Stimulated activated CD4-positive, alpha-beta T cell treated with anti-CD3 and anti-CD28 coated beads, Interleukin-2, amount 100 ng/mL, for 24 hours (primary cell): ENCODE measurements at regions not wholly inside any gene's neighbourhood (a gene's known extent, or its start where the extent isn't known, plus 50 kb on each side); places are given as distances from the start of the nearest gene placed in this dataset.

Experiments
- DNase-seq, 2 donors: peaks; one replicate each; pipeline ENCODE4 v3.0.0-alpha.2; 2020

DNA sequence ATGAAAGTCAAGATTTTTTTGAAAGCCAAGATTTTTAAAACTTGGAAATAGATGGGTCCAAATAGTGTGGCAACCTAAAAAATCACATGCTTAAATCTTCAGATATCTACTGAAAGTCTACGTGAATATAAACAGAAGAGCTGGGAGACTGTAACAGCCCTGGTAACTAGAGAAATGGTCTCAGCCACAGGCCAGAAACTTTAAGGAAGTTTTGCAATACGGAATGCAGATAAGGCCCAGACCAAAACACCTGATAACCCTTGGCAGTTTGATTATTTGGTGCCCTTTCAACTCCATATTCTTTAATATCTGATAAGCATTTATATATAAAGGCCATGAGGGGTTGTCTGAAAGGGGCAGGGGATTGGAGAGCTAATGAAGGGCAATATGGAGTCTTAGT is 537.3 kb upstream of the TGFBR2 start:
- no peak for DNase-seq

DNA sequence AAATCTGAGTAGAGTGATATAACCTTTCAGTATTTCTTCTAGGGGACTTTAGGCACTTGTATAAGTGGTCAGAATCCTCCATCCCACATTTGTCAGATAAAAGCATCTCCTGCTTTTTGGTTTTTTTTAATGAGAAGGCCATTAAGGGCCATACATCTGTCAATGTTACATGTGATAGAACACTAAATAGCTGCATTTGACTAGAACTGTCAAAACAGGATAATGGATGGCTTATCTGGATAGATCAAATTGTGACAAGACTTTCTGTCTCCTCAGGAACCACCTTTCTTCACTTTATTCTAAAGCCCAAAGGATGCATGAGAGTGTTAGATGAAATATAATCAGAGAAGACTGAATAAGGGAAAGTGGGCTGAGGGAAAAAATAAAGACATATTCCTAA is 533.4 kb upstream of the TGFBR2 start:
- DNase-seq, result no peak

DNA sequence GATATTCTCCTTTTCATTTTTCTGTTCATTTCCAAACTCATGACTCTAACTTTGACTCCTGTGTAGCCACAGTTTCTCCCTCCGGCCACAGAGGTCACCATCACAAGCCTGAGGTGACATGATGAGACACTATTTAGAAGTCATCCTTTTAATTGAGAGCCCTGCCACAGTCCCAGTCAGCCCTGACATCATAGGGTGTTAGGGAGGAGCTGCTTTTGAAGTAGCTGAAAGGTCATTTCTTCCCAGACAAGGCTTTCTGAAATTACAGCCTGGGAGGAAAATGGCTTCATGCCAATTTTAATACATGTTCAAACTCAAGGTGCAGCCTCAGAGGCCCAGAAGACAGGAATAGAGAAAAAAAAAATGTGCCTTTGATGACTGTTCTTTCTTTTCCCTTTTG is 532.8 kb upstream of the TGFBR2 start:
- DNase-seq, result no peak

DNA sequence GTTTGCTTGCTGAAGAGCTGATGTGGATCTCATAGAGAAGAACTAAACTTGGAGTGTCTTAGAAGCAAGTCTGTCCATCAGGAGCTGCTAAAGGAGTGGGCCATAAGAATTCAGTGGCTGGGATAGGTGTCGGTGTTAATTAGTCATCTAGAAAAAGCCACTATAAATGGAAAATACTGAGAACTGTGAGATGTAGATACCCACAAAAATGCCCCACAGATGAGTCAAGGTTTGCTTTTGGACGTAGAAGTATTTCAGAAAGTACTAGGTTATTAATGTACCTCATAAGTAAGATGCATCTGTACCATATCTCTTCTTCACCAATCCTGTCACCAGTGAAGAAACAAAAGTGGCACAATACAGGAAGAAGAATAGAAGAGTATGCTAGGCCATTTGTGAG is 530.9 kb upstream of the TGFBR2 start:
- no peak for DNase-seq

DNA sequence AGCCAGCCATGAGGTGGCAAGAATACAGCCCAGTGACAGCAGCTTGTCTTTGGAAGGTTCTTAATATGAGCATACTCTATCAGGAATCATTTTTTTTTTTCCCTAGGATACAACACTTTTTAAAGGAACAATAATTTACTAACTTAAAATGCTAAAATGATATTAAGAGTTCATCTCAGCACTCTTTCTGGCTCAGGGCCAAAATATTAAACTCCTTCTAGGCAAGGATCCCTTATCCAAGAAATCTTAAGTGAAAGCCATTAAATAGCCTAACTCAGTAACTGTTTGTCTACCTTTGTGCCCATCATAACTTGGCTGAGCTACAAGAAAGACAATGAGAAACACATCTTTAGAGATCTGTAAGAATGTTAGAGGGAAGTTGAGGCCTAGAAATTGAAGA is 529.5 kb upstream of the TGFBR2 start:
- no peak for DNase-seq

DNA sequence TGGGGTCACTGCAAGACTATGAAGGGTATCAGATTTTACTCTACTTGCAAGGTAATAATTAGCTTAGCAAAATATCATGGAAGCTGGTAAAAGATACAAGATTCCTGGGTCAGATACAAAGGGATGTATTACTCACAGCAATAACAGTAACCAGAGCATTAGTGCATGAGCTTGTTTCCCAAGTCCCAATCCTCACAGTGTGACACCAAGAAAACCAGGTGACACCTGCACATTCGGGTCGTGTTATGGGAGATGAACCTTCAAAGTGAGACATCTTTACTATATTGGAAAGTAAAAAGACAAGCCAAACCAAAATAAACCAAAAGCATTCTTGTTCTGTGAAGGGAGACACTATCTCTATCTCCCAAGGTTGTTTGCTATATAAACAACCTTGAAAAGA is 528.7 kb upstream of the TGFBR2 start:
- no peak for DNase-seq

DNA sequence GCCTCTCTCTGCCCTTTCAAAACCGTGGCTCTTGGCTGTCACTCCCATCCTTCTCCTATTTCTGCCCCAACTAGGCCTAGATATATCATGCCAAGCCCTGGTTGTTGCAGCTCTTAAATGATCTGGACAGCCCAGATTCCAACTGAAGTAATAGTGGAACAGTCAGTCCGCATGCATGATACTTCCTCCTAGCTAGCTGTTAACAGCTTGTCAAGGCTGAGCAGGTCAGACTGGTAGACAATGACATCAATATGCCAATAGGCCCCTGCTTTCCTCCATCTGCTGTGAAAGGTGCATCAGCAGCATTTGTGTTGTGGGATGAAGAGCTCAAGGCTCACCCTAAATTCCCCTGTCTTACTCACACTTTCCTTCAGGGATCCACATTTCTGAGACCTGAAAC is 527.7 kb upstream of the TGFBR2 start:
- no peak for DNase-seq

DNA sequence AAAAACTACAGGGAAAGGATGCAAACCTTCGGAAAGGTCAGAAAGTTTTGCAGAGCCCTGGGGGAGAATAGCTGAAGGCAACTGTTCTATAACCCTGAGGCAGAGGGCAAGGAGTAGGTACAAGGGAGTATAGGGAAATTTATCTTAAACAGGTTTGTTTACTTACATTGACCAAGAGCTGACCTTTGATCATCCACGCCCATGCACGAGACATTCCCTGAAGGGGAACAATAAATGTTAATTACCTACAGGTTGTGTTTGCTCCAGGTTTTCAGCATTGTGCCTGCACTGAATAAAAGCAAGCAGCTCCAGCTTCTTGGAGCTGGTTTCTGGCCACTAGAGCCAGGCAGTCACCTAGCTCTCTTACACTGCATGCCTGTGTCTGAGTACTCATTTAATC is 524.5 kb upstream of the TGFBR2 start:
- DNase-seq, result no peak

DNA sequence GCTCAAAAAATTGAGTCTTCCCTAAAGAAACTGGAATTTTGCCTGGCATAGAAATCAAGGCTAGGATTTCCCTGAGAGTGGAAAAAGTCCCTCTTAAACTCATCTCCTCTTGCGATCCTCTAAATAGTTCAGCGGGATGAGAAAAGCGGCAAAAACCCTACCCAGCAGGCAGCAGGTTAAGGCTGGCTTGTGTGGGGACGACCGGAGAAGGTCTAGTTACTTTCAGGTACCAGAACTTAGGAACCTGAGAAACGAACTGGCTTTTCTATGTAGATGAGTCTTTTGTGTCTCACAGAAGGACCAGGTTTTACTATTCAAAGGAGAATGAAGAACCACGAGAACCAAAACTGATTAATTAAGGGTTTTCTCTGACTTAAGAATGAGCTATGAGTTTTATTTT is 523.7 kb upstream of the TGFBR2 start:
- DNase-seq, result no peak

DNA sequence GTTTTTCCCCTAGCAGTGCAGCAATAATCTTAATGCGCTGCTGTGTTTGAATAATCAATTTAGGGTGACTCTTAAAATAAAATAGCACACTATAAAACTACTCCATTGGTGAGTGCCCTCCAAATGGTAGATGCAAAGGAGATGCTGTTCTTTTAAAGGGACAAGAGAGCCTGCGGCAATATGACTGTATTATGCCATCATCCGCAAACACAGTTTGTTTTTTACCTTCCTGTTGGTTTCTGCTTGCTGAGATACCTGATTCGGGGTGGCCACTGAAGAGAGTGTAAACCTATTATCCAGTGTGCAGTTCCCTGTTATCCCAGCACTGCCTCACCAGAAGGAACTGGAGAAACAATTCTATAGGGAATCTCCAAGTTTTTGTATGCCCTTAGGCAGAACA is 523.1 kb upstream of the TGFBR2 start:
- no peak for DNase-seq

DNA sequence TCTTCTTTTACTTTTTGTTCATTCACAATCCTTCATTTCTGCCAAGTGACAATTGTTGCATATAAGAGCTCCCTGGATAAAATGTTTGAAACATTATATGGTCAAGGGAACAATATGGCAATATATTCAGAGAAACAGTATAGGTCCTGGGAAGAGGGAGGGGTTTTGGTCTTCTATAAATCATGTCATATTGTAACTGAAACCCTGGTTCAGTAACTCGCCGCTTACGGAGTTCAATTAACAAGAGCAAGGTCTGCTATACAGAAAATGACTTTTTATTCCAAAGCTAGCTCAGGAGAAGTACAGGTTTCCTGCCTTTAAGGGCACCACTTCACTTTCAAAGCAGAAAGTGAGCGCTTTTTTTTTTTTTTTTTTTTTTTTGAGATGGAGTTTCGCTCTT is 522.1 kb upstream of the TGFBR2 start:
- no peak for DNase-seq

DNA sequence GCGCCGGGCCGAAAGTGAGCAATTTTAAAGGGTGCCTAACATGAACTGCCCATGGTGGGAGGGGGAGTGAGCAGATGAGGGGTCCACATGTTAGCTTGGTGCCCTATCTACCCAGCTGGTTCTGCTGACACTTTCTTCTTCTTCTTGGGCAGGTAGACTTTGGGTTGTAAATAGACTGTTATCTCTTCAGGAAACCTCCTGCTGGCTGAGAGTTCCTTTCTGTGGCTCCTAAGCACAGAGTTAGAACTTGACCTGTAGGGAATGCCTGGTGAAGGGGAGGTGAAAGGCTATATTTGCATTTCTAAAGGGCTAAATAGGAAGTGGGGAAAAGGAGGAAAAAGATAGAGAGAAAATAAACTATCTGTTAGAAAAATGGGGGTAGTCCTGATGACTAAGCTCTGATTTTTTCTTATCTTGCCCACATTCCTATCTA is 521.4 kb upstream of the TGFBR2 start:
- no peak for DNase-seq

DNA sequence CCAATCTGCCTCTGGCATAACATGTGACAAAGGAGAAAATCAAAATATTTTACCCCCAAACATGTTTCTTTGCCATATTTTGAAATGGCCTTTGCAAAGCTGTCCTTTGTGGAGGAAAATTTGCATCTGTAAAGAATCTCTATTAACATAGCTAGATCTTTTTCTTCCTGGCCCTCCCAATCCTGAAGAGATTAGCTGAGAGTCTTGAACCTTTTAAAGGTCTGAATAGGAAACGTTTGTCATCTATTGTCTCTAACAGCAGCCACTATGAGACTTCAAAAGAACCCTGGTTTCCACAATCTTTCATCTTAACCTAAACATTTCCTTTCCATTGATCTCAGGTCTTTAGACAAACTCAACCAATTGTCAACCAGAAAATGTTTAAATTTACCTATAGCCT is 520.9 kb upstream of the TGFBR2 start:
- DNase-seq, result no peak

DNA sequence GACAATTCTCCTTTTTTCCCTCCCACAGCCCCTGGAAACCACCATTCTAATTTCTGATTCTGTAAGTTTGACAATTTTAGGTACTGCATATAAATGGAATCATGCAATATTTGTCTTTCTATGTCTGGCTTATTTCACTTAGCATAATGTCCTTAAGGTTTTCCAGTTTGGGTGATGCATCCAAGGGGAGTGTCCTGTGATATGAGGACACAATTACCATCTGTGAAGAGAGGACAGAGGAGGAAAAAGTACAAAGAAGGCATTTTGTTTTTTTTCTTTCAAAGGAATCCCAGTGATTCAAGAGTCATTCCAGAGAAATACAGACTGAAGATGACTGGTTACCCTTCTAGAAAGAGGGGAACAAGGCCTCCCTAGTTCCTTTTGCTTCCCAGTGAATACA is 514.7 kb upstream of the TGFBR2 start:
- DNase-seq, result no peak

DNA sequence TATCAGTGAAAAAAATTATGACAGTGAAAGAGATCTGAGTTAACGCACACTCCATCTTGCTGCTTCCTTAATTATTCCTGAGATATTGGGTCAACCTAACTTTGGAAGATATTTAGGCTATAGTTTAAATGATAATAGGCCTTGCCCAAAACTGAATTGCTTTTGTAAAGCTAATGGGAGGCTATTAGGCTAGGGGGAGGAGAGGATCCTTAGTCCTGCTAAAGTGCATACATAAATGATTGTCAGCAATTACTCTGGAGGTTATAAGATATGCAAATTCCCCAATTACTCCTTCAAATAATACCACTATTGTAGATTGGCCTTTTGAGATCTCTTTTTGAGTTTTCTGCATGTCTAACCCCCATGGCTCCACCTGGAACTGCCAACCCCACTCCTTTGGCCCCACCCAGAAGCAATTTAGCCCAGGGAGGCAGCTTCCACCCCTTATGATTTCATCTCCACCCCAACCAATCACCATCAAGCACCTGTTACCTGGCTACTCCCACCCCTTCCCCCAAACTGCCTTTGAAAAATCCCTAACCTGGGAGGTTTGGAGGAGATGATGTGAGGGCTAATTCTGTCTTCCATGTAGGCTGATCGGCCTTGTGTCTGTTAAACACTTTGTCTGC is 509.3 kb upstream of the TGFBR2 start:
- no peak for DNase-seq

DNA sequence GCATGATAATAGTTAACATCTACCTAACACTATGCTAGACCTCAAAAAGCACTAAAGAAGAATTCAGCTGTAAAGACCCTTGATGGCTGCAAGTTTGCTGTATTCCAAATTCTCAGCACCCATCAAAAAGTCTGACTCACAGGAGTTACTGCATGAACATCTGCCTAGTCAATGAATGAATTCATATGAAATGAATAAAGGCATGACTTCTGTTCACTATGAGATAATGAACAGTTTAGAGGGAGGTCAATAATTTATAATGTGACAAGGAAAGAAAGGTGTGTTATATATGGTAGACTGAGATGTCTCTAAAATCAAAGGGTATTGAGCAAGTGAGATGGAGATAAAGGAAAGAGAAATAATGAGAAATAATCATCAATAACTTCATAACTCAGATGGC is 508.2 kb upstream of the TGFBR2 start:
- DNase-seq, result no peak

DNA sequence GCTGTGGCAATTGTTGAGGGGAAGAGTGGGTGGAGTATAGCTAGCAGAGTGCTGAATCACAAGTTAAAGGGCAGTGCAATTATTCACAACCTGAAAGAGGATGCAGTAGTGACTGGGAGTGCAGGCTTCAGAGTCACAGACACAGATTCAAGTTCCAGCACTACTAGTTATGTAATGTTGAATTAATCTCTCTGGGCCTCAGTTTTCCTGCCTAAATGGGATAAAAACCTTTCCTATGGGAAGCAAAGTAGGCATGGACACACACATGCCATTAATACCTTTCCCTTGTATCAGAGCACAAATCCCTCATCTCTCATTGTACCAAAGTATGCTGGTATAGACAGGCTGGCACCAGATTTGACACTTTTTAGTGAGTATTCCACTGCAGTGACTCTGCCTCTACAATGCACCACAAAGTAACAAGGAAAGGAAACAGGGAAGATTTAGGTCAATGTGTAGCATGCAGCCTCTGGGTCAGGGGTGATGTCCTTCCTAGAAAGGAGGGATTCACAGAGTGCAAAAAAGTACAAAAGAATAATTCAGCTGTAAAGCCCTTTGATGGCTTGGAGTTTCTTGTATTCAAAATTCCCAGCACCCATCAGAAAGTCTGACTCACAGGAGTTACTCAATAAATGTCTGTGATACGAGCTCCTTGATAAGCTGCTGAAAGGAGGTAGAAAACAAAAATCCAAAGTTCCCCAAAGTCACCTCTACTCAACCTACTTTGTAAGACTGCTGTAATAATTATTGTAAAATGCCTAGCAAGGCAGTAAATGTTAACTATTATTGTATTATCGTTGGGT is 507.5 kb upstream of the TGFBR2 start:
- no peak for DNase-seq

DNA sequence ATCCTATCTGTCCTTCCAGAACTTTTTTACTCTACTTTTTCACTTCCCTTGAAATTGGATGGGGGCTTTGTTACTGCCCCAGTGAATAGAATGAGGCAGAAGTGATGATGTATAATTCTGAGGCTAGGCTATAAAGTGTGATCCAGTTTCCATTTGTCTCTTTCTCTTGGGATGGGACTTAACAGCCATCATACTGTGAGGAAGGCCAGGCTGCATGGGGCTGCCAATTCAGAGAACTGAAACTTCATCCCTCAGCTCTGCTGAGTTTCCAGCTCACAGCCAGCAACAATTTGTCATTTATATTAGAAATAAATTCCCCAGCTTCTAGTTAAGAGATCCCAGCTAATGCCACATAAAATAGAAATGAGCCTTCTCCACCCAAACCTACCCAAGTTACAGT is 504.0 kb upstream of the TGFBR2 start:
- no peak for DNase-seq

DNA sequence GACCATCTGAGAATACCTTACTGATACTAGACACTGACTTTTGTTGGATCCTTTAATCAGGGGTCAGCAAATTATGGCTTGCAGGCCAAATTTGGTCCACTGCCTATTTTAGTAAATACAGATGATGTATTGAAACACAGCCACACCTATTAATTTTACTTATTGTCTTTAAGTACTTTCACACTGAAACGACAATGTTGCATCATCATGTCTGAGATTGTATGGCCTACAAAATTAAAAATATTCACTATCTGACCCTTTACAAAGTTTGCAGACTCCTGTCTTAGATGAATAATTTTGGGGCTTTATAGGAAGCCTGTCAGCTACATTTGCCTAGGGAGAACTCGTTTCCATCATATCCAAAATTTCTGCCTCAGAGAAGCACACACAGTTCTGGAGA is 503.2 kb upstream of the TGFBR2 start:
- no peak for DNase-seq

DNA sequence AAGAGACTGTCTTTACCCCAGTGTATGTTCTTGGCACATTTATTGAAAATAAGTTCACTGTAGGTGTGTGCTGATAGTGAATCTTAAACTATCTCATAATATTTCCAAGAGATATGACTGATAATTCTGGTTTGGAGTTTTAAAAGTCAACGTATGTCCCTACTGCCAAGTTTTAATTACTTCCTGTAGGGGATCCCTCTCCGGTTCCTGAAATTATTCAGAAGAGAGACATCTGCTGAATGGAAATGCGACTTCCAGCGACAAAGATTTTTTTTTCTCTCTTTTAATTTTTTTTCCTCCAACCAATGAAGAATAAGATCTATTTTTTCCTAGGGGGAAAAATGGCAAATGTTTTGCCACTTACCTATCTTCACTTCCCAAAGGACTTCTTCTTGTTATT is 498.9 kb upstream of the TGFBR2 start:
- DNase-seq, result no peak

DNA sequence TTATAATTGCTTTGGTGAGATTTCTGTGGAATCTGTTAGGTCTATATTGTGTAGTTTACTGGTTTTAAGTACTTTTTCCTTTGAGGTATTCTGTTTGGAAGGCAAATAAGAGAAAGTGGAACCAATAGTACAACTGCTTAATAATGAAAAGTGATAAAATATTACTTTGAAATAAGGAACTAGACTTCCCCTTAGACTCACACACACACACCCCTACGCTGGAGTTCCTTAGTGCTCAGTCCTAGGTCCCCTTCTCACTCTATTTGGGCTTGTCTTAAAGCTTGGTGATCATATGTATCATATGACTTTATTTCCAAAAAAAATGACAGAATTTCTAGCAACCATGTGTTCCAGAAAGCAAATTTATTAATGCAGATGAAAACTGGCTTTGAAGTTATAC is 494.0 kb upstream of the TGFBR2 start:
- DNase-seq, result no peak

DNA sequence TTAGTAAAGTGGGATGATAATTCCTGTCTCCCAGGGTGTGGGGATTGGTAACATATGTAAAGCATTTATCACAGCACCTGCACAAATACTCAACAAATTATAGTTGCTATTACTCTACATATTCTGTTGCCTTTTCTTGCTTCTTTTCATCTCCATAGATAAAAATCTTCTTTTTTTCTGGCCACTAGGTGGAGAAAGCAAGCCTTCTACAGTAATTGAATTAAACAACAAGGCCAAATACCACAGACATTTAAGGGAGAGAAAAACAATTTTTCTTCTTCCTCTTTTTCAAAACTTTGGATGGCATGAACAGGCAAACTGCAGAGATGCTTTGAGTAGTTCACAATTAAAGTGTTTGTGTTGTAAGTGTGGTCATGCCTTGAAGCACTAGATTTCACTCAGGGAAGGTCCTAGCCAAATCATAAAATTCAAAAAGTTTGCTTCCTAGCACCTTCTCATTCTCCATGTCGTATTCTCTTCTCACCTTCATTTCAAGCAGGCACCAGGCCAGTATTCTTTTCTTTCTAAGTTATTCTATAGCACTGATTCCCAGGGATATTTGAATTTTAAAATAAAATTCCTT is 493.4 kb upstream of the TGFBR2 start:
- DNase-seq, result no peak

DNA sequence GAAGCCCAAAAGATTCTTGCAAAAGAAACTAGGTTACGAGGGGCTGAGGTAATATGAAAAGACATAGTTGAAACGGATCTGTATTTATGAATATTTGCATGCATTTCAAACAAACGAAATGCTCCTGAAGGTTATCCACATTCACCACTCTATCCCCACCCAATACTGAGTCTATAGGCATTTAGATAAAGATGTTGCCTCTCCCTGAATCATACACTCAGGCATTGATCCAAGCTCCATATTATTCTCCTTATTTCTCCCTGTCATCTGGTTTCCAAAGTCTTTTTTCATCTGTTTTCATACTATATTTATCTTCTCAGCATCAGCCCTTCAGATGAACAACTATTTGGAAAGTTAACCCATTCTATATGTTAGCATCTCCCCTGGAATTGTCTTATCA is 492.5 kb upstream of the TGFBR2 start:
- DNase-seq, result no peak

DNA sequence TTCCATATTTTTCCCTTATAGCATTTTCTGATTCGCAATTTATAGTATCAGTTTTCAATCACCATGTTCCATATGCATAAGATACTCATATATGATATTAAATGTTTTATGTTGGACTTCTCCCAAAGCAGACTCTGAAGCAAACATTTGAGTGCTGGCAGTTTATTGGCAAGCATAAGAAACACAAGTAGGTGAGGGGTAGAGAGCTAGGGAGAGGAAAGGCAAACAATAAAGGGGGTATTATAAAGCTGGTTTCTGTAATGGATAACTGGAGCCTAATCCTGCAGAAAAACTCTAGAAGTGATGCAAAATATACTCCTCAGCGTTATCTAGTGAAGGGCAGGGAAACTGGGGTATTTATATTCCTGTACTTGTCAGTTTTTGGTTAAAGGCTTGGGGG is 491.5 kb upstream of the TGFBR2 start:
- no peak for DNase-seq

DNA sequence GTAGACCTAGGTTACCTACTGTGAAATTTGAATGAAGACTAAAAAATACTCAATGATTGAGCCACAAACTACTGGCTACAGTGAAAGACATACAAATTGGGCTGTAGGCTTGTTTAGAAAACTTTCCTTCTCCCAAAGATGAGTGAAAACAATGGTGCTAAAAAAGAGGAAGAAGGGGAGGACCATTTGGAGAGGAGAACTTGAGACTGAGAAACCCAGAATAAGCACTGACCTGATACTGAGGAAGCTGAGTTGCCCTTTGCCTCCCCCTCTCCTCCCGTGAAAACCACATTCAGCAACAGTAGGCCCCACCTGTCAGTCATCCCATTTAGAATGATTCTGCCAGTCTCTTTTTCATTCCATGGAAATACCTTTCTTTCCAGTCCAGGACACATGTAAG is 484.0 kb upstream of the TGFBR2 start:
- no peak for DNase-seq
